SK-N-SH treated with all-trans-retinoic acid at 6 μM for 48 hours (cell line): ENCODE measurements at regions not wholly inside any gene's neighbourhood (a gene's known extent, or its start where the extent isn't known, plus 50 kb on each side); places are given as distances from the start of the nearest gene placed in this dataset.

Experiments
- ARNTL ChIP-seq: fragments of 450-650 bp; formaldehyde crosslinking; IDR thresholded peaks from 2 replicates; pipeline ENCODE4 v1.5.0; 2020; ENCODE audit warnings: low read depth, mild to moderate bottlenecking, moderate library complexity, borderline replicate concordance
- ESRRG ChIP-seq: fragments of 250-450 bp; sonication (Bioruptor Pico); IDR thresholded peaks from 2 replicates; pipeline ENCODE4 v1.6.1; 2021; ENCODE audit warnings: mild to moderate bottlenecking
- ISL1 ChIP-seq: fragments of 250-450 bp; sonication (Bioruptor Pico); IDR thresholded peaks from 2 replicates; pipeline ENCODE4 v2.1.2; 2022; ENCODE audit warnings: mild to moderate bottlenecking, moderate library complexity
- RARB ChIP-seq: fragments of 250-450 bp; sonication (Bioruptor Pico); IDR thresholded peaks from 2 replicates; pipeline ENCODE4 v1.8.0; 2021; ENCODE audit warnings: mild to moderate bottlenecking, moderate library complexity
- SNAI2 ChIP-seq: fragments of 250-450 bp; sonication (Bioruptor Pico); IDR thresholded peaks from 2 replicates; pipeline ENCODE4 v1.5.0; 2020; ENCODE audit warnings: mild to moderate bottlenecking, moderate library complexity
- TOX ChIP-seq: fragments of 250-450 bp; sonication (Bioruptor Pico); IDR thresholded peaks from 2 replicates; pipeline ENCODE4 v1.8.0; 2021; ENCODE audit warnings: mild to moderate bottlenecking, moderate library complexity, borderline replicate concordance
- TF ChIP-seq, protein P1 (sequence below): fragments of 250-450 bp; sonication (Bioruptor Pico); IDR thresholded peaks from 2 replicates; pipeline ENCODE4 v1.5.1; 2020; ENCODE audit warnings: low read depth, mild to moderate bottlenecking, moderate library complexity
- TF ChIP-seq, protein P2 (sequence below): fragments of 250-450 bp; sonication (Bioruptor Pico); IDR thresholded peaks from 2 replicates; pipeline ENCODE4 v1.5.1; 2021; ENCODE audit warnings: mild to moderate bottlenecking, moderate library complexity
- TF ChIP-seq, protein P3 (sequence below): fragments of 250-450 bp; sonication (Bioruptor Pico); IDR thresholded peaks from 2 replicates; pipeline ENCODE4 v1.8.0; 2020; ENCODE audit warnings: mild to moderate bottlenecking, moderate library complexity, borderline replicate concordance

DNA sequence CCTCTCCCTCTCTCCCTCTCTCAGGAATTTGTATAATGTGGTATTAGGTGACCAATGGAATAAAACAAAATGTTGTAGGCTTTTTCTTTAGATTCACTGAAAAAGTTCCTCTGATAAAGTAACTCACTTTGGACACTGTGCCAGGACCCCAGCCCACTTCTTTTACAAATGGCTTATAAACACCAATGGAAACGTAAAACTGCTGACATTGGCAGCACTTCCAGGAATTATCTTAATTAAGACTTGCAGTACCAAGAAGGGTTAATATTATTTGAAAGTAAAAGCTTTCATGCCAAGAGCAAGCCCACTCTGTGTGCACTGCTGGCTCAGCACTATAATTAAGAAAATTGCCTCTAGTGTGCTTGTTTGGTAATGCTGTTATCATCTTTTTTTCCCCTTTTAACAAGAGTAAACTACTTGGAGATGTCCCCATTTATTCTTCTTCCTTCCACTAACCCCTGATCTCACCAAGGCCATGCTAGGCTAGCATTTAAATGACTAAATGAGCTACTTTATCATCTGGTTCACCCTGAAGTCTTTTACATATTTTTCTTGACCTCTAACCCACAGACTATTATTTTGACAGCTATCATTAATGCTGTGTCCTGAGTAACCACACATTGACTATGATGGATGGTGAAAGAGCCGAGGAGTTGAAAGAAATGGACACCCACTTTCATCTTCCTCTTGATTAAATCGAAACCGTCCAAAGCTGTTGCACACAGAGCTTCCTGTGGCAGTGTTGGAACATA is 232.2 kb upstream of the ETAA1 start:
- TF ChIP-seq, protein P1, sequence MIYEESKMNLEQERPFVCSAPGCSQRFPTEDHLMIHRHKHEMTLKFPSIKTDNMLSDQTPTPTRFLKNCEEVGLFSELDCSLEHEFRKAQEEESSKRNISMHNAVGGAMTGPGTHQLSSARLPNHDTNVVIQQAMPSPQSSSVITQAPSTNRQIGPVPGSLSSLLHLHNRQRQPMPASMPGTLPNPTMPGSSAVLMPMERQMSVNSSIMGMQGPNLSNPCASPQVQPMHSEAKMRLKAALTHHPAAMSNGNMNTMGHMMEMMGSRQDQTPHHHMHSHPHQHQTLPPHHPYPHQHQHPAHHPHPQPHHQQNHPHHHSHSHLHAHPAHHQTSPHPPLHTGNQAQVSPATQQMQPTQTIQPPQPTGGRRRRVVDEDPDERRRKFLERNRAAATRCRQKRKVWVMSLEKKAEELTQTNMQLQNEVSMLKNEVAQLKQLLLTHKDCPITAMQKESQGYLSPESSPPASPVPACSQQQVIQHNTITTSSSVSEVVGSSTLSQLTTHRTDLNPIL (CRISPR knock-in tag): no peak
- TF ChIP-seq ISL1 (CRISPR knock-in tag) (no peak), RARB (CRISPR knock-in tag) (no peak), SNAI2 (CRISPR knock-in tag) (no peak), TOX (CRISPR knock-in tag) (no peak), ARNTL (CRISPR knock-in tag) (no peak), ESRRG (no peak)
- TF ChIP-seq, protein P2, sequence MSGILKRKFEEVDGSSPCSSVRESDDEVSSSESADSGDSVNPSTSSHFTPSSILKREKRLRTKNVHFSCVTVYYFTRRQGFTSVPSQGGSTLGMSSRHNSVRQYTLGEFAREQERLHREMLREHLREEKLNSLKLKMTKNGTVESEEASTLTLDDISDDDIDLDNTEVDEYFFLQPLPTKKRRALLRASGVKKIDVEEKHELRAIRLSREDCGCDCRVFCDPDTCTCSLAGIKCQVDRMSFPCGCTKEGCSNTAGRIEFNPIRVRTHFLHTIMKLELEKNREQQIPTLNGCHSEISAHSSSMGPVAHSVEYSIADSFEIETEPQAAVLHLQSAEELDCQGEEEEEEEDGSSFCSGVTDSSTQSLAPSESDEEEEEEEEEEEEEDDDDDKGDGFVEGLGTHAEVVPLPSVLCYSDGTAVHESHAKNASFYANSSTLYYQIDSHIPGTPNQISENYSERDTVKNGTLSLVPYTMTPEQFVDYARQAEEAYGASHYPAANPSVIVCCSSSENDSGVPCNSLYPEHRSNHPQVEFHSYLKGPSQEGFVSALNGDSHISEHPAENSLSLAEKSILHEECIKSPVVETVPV: no peak
- TF ChIP-seq, protein P3, sequence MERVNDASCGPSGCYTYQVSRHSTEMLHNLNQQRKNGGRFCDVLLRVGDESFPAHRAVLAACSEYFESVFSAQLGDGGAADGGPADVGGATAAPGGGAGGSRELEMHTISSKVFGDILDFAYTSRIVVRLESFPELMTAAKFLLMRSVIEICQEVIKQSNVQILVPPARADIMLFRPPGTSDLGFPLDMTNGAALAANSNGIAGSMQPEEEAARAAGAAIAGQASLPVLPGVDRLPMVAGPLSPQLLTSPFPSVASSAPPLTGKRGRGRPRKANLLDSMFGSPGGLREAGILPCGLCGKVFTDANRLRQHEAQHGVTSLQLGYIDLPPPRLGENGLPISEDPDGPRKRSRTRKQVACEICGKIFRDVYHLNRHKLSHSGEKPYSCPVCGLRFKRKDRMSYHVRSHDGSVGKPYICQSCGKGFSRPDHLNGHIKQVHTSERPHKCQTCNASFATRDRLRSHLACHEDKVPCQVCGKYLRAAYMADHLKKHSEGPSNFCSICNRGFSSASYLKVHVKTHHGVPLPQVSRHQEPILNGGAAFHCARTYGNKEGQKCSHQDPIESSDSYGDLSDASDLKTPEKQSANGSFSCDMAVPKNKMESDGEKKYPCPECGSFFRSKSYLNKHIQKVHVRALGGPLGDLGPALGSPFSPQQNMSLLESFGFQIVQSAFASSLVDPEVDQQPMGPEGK (CRISPR knock-in tag): no peak
